Smooth muscle cell (in vitro differentiated cells): ENCODE measurements at regions not wholly inside any gene's neighbourhood (a gene's known extent, or its start where the extent isn't known, plus 50 kb on each side); places are given as distances from the start of the nearest gene placed in this dataset.

ENCODE experiments used
- DNase-seq: peaks from one replicate; lab custom pipeline; 2025; ENCODE audit not compliant: unreplicated experiment; lab: John Stamatoyannopoulos, UW
- H2AFZ ChIP-seq: fragments of 200-600 bp; sonication (generic); 2 replicates; pipeline ENCODE4 v1.6.0; 2016; ENCODE audit warnings: antibody characterized with exemption, low read depth, mild to moderate bottlenecking
- H3F3A ChIP-seq: fragments of 200-600 bp; sonication (generic); 2 replicates; pipeline ENCODE4 v1.6.0; 2017; ENCODE audit warnings: antibody characterized with exemption, low read depth
- H3K27ac ChIP-seq: fragments of 200-600 bp; sonication (generic); 2 replicates; pipeline ENCODE4 v1.5.1; 2016; ENCODE audit warnings: low read depth, mild to moderate bottlenecking
- H3K27me3 ChIP-seq: fragments of 200-600 bp; sonication (generic); 2 replicates; pipeline ENCODE4 v1.6.1; 2016; ENCODE audit warnings: low read depth, mild to moderate bottlenecking
- H3K36me3 ChIP-seq: fragments of 200-600 bp; sonication (generic); 2 replicates; pipeline ENCODE4 v1.5.1; 2016; ENCODE audit warnings: low read depth
- H3K4me1 ChIP-seq: fragments of 200-600 bp; sonication (generic); 2 replicates; pipeline ENCODE4 v1.5.1; 2016; ENCODE audit warnings: low read depth
- H3K4me2 ChIP-seq: fragments of 200-600 bp; sonication (generic); 2 replicates; pipeline ENCODE4 v1.6.0; 2016; ENCODE audit warnings: mild to moderate bottlenecking
- H3K4me3 ChIP-seq: fragments of 200-600 bp; sonication (generic); 2 replicates; pipeline ENCODE4 v1.5.1; 2016; ENCODE audit warnings: mild to moderate bottlenecking
- H3K79me2 ChIP-seq: fragments of 200-600 bp; sonication (generic); 2 replicates; pipeline ENCODE4 v1.6.0; 2016; ENCODE audit warnings: low read depth, mild to moderate bottlenecking
- H3K9ac ChIP-seq: fragments of 200-600 bp; sonication (generic); 2 replicates; pipeline ENCODE4 v1.6.0; 2016; ENCODE audit warnings: low read depth
- H3K9me3 ChIP-seq: fragments of 200-600 bp; sonication (generic); replicated peaks from 2 replicates; pipeline ENCODE4 v1.5.1; 2016; ENCODE audit warnings: low read depth
- H4K20me1 ChIP-seq: fragments of 200-600 bp; sonication (generic); 2 replicates; pipeline ENCODE4 v1.6.0; 2016; ENCODE audit warnings: low read depth
- WGBS: methylation state at CpG from one replicate; pipeline ENCODE4 v1.1.7; 2016; ENCODE audit warnings: low lambda C conversion rate; 5-methylcytosine and 5-hydroxymethylcytosine counted together
- TF ChIP-seq, protein P1 (sequence below): fragments of 200-600 bp; sonication (generic); IDR thresholded peaks from 2 replicates; pipeline ENCODE4 v1.5.1; 2017; ENCODE audit warnings: borderline replicate concordance, mild to moderate bottlenecking, antibody characterized with exemption; ENCODE audit not compliant: insufficient read depth, poor library complexity, severe bottlenecking

GRCh38 chr12:112713471-112713870 lies 78.1 kb upstream of the RPH3A start:
- DNase-seq = no peak
- Histone ChIP-seq H3K79me2 (no peaks in the 10 kb centered on the region), H3K9ac (no peak overlapping the region), H2AFZ (no peak overlapping the region), H3K4me3 (no peak overlapping the region), H3K36me3 (no peaks in the 10 kb centered on the region), H3K4me1 (no peaks in the 10 kb centered on the region), H3K4me2 (no peak overlapping the region), H3F3A (no peaks in the 10 kb centered on the region), H3K9me3 (no peaks in the 10 kb centered on the region), H4K20me1 (no peaks in the 10 kb centered on the region), H3K27ac (no peak overlapping the region), H3K27me3 (no peaks in the 10 kb centered on the region)
- 77% methylated on average over 2 of the region's 2 CpGs for WGBS
- TF ChIP-seq, protein P1, sequence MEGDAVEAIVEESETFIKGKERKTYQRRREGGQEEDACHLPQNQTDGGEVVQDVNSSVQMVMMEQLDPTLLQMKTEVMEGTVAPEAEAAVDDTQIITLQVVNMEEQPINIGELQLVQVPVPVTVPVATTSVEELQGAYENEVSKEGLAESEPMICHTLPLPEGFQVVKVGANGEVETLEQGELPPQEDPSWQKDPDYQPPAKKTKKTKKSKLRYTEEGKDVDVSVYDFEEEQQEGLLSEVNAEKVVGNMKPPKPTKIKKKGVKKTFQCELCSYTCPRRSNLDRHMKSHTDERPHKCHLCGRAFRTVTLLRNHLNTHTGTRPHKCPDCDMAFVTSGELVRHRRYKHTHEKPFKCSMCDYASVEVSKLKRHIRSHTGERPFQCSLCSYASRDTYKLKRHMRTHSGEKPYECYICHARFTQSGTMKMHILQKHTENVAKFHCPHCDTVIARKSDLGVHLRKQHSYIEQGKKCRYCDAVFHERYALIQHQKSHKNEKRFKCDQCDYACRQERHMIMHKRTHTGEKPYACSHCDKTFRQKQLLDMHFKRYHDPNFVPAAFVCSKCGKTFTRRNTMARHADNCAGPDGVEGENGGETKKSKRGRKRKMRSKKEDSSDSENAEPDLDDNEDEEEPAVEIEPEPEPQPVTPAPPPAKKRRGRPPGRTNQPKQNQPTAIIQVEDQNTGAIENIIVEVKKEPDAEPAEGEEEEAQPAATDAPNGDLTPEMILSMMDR = no peak

DNA sequence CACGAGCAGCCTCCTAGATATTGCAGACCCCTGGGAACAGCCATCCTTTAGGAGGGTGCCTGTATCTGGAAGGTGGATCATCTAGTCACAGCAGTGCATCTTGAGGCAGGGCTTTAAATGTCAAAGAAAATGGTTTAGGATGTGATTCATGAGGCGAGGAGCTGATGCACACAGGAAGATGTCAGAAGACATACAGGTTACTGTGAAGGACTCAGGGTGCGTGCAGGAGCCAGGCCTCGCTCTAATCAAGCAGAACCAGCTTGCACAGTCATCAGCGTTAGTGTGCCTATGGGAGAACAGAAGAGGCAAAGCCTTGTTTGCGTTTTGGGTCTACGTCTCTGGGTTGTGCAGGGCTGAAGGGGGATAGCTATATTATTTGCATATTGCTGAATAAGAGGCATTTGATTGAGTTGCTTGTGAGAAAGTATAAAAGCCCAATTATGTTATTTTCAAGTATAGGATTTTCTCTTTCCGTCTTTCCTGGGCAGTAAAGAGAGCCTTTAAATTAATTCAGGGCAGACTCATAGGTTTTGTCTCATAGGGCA lies 77.3 kb upstream of the RPH3A start:
- H3K79me2 ChIP-seq = no peaks in the 10 kb centered on the region
- no peak overlapping the region for H3K27ac ChIP-seq
- 72% methylated on average over 8 of the region's 8 CpGs for WGBS

GRCh38 chr12:112716099-112717093 lies 75.2 kb upstream of the RPH3A start:
- H3K79me2 ChIP-seq = no peaks in the 10 kb centered on the region
- no peak overlapping the region for H3K4me3 ChIP-seq
- H3K9me3 ChIP-seq = no peaks in the 10 kb centered on the region
- TF ChIP-seq, protein P1 = no peak
- H3K27ac ChIP-seq = no peak overlapping the region
- H4K20me1 ChIP-seq = no peaks in the 10 kb centered on the region
- WGBS = 79% methylated on average over 11 of the region's 11 CpGs
- no peak for DNase-seq
- no peak overlapping the region for H3K9ac ChIP-seq
- no peaks in the 10 kb centered on the region for H3K4me1 ChIP-seq
- no peak overlapping the region for H3K4me2 ChIP-seq
- H2AFZ ChIP-seq = no peak overlapping the region
- no peaks in the 10 kb centered on the region for H3F3A ChIP-seq
- no peaks in the 10 kb centered on the region for H3K36me3 ChIP-seq
- H3K27me3 ChIP-seq = no peaks in the 10 kb centered on the region

More for the DNA sequence above, 77.3 kb upstream of the RPH3A start:
- DNase-seq = no peak
- Histone ChIP-seq H3K9me3 (no peaks in the 10 kb centered on the region), H4K20me1 (no peaks in the 10 kb centered on the region), H3K9ac (no peak overlapping the region), H3K4me3 (no peak overlapping the region), H3F3A (no peaks in the 10 kb centered on the region), H3K4me2 (no peak overlapping the region), H3K27me3 (no peaks in the 10 kb centered on the region), H3K4me1 (no peaks in the 10 kb centered on the region), H3K36me3 (no peaks in the 10 kb centered on the region), H2AFZ (no peak overlapping the region)
- TF ChIP-seq, protein P1 = no peak
